ENCODE measurements at regions not wholly inside any gene's neighbourhood (a gene's known extent, or its start where the extent isn't known, plus 50 kb on each side); places are given as distances from the start of the nearest gene placed in this dataset.
"Not testable (repeated sequence)": the region's sequence is repeated elsewhere in the genome, so short reads cannot be mapped to it uniquely, and the experiment has no call there.

DNA sequence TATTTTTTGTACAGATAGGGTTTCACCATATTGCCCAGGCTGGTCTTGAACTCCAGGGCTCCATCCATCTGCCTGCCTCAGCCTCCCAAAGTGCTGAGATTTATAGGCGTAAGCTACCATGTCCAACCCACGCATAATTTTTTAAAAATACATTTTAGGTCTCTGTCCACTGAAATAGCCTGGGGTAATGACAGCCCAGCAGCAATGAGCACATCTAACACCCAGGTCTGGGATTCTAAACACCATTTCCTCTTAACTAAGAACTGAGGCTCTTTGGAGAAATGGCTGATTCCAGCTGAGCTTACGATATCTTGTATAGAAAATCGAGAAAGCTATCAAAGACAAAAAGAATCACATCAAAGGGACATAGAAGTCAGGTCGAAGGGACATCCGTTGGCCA lies 245.3 kb downstream of the PARN start:
- H3K9me3 ChIP-seq (ENCODE audit: low read depth) = no peaks in the 10 kb centered on the region
- H3K4me3 ChIP-seq = no peak overlapping the region
- H3K27me3 ChIP-seq = no peaks in the 10 kb centered on the region
- DNase-seq (ENCODE audit: low read depth in 1 of 2, low spot score in 1 of 2) = no peak
- H3K27ac ChIP-seq = no peak overlapping the region
- H3K36me3 ChIP-seq = no peaks in the 10 kb centered on the region
- H3K4me1 ChIP-seq (ENCODE audit: low read depth) = no peaks in the 10 kb centered on the region
- TF ChIP-seq CTCF (IDR thresholded peaks at IDR 0.05; ENCODE audit: low read depth, low read length) = no peak

- DNase-seq (ENCODE audit: low read depth in 1 of 2, low spot score in 1 of 2); H3K9me3 ChIP-seq (ENCODE audit: low read depth); H3K27me3 ChIP-seq; H3K4me3 ChIP-seq; H3K4me1 ChIP-seq (ENCODE audit: low read depth); H3K27ac ChIP-seq; H3K36me3 ChIP-seq: not testable (repeated sequence)
These were observed 246.2 kb downstream of the PARN start for GRCh38 chr16:14383844-14384243.

DNA sequence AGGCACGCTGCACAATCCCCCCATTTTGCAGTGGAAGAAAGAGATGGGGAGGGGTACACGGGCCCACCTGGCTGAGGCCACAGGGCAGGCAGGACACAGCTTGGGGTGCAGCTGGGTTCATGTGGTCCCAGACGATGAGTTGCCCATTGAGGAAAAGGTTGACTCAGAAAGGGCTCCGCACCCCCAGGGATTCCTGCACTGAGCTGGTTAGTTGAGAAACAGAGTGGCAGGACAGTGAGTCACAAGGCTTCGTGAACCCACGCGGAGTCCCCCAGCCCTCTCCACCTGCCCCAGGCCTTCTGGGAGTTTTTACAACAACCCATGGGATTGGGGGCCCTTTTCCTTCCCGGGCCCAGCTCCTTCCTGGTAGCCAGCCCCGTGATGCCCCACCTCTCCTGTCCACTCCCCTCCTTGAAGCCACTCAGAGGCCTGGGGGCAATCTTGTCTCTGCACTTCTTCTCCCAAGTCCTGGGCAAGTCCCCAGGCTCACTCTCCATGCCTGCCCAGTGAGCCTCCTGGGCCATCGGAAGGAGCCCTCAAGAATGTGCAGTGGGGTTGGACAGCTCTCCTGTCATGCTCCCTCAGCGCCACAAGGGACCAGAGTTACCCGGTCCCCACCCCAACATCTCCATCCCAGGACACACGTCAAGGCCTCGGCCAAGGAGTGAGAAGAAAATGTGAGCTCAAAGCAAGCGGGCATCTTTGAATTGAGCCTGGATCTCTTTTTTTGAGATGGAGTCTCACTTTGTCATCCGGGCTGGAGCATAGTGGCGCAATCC lies 251.2 kb downstream of the PARN start:
- H3K27ac ChIP-seq = no peak overlapping the region
- DNase-seq (ENCODE audit: low read depth in 1 of 2, low spot score in 1 of 2) = peak in 1 of 2 donors; percentile 25
- H3K27me3 ChIP-seq = no peaks in the 10 kb centered on the region
- H3K4me3 ChIP-seq = no peak overlapping the region
- H3K9me3 ChIP-seq (ENCODE audit: low read depth) = no peaks in the 10 kb centered on the region
- peaks cover 3% of the 10 kb centered on the region for H3K4me1 ChIP-seq (ENCODE audit: low read depth)
- TF ChIP-seq CTCF (IDR thresholded peaks at IDR 0.05; ENCODE audit: low read depth, low read length) = no peak
- no peaks in the 10 kb centered on the region for H3K36me3 ChIP-seq

GRCh38 chr16:14378131-14378551 lies 251.9 kb downstream of the PARN start:
- peaks cover 3% of the 10 kb centered on the region for H3K4me1 ChIP-seq (ENCODE audit: low read depth)
- H3K27me3 ChIP-seq = no peaks in the 10 kb centered on the region
- H3K4me3 ChIP-seq = no peak overlapping the region
- H3K27ac ChIP-seq = no peak overlapping the region
- peak in 1 of 2 donors; percentile 47 for DNase-seq (ENCODE audit: low read depth in 1 of 2, low spot score in 1 of 2)
- no peak for TF ChIP-seq CTCF (IDR thresholded peaks at IDR 0.05; ENCODE audit: low read depth, low read length)
- H3K9me3 ChIP-seq (ENCODE audit: low read depth) = no peaks in the 10 kb centered on the region
- no peaks in the 10 kb centered on the region for H3K36me3 ChIP-seq

- Histone ChIP-seq H3K4me3 (no peak overlapping the region), H3K27me3 (no peaks in the 10 kb centered on the region), H3K36me3 (no peaks in the 10 kb centered on the region), H3K4me1 (ENCODE audit: low read depth) (peaks cover 3% of the 10 kb centered on the region), H3K27ac (no peak overlapping the region), H3K9me3 (ENCODE audit: low read depth) (no peaks in the 10 kb centered on the region)
- DNase-seq (ENCODE audit: low read depth in 1 of 2, low spot score in 1 of 2) = no peak
- no peak for TF ChIP-seq CTCF (IDR thresholded peaks at IDR 0.05; ENCODE audit: low read depth, low read length)
These were observed 252.7 kb downstream of the PARN start for GRCh38 chr16:14377326-14377725.

DNA sequence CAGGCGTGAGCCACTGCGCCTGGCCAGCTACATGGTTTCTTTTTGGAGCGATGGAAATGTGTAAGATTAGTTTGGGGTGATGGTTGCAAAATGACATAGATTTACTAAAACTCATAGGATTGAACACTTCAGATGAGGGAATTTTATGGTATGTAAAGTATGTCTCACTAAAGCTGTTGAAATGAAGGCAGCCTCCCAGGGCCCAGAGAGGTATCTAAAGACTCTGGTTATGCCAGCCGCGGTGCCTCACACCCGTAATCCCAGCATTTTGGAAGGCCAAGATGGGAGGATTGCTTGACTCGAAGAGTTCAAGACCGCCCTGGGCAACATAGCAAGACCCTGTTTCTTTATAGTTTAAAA lies 254.9 kb downstream of the PARN start:
- H3K4me3 ChIP-seq = no peak overlapping the region
- H3K27ac ChIP-seq = no peak overlapping the region
- no peak for TF ChIP-seq CTCF (IDR thresholded peaks at IDR 0.05; ENCODE audit: low read depth, low read length)
- H3K4me1 ChIP-seq (ENCODE audit: low read depth) = peaks cover 3% of the 10 kb centered on the region
- no peaks in the 10 kb centered on the region for H3K27me3 ChIP-seq
- peak in 1 of 2 donors; percentile 27 for DNase-seq (ENCODE audit: low read depth in 1 of 2, low spot score in 1 of 2)
- H3K36me3 ChIP-seq = no peaks in the 10 kb centered on the region
- no peaks in the 10 kb centered on the region for H3K9me3 ChIP-seq (ENCODE audit: low read depth)
